Aorta (tissue), 5 donors: ENCODE measurements at regions not wholly inside any gene's neighbourhood (a gene's known extent, or its start where the extent isn't known, plus 50 kb on each side); places are given as distances from the start of the nearest gene placed in this dataset.

Experiments used
- ATAC-seq: fragments of 200-7000 bp; cut with Tn5 transposase; one replicate; pipeline ENCODE4 v1.9.1; 2022; ENCODE audit warnings: moderate library complexity; ENCODE audit not compliant: low FRiP score
- DNase-seq, 2 donors: peaks; one replicate each; pipeline ENCODE4 v3.0.0-alpha.2; 2020
- H3K27ac ChIP-seq, 2 donors: one replicate each; pipeline ENCODE4 v1.5.1; 2013; ENCODE audit warnings: low read length in 2 of 2, mild to moderate bottlenecking in 2 of 2, moderate library complexity in 2 of 2, control low read depth in 1 of 2, inconsistent platforms in 1 of 2, low read depth in 1 of 2
- H3K27me3 ChIP-seq, 2 donors: one replicate each; pipeline ENCODE4 v1.6.1; 2013; ENCODE audit warnings: control low read depth in 1 of 2, low read length in 1 of 2, mild to moderate bottlenecking in 1 of 2, moderate library complexity in 1 of 2; ENCODE audit not compliant: insufficient read depth in 2 of 2, control insufficient read depth in 1 of 2
- H3K36me3 ChIP-seq, 2 donors: one replicate each; pipeline ENCODE4 v1.6.1; 2013; ENCODE audit warnings: control low read depth in 1 of 2, low read length in 1 of 2, mild to moderate bottlenecking in 1 of 2; ENCODE audit not compliant: insufficient read depth in 2 of 2, control insufficient read depth in 1 of 2
- H3K4me1 ChIP-seq, 2 donors: one replicate each; pipeline ENCODE4 v1.6.1; 2013; ENCODE audit warnings: low read length in 2 of 2, control low read depth in 1 of 2, mild to moderate bottlenecking in 1 of 2, moderate library complexity in 1 of 2; ENCODE audit not compliant: insufficient read depth in 2 of 2, control insufficient read depth in 1 of 2
- H3K4me3 ChIP-seq, 2 donors: one replicate each; pipeline ENCODE4 v1.5.1; 2013; ENCODE audit warnings: low read length in 2 of 2, control low read depth in 1 of 2, mild to moderate bottlenecking in 1 of 2
- H3K9me3 ChIP-seq: one replicate; pipeline ENCODE4 v1.6.1; 2013; ENCODE audit warnings: mild to moderate bottlenecking, low read length; ENCODE audit not compliant: control insufficient read depth
- WGBS, 2 donors: extraction: QIAGEN DNeasy Blood & Tissue Kit; methylation state at CpG; one replicate each; pipeline ENCODE4 v1.1.7; 2013; 5-methylcytosine and 5-hydroxymethylcytosine counted together
- intact Hi-C, 2 donors: fragments of 100-400 bp; cut with DNase I; formaldehyde crosslinking; loops; one replicate each; pipeline versions ENCODE4 v1.14.2 to v1.15.0; 2022
- donor health status: healthy with polysubstance abuse.
- donor health status: Bipolar disorder and iron deficiency.
- donor health status: DM: no; HTN: no; CAD: no.
- donor health status: DM: no; HTN: no; CAD: no.
- donor health status: DM: yes; HTN: yes; CAD: no.

DNA sequence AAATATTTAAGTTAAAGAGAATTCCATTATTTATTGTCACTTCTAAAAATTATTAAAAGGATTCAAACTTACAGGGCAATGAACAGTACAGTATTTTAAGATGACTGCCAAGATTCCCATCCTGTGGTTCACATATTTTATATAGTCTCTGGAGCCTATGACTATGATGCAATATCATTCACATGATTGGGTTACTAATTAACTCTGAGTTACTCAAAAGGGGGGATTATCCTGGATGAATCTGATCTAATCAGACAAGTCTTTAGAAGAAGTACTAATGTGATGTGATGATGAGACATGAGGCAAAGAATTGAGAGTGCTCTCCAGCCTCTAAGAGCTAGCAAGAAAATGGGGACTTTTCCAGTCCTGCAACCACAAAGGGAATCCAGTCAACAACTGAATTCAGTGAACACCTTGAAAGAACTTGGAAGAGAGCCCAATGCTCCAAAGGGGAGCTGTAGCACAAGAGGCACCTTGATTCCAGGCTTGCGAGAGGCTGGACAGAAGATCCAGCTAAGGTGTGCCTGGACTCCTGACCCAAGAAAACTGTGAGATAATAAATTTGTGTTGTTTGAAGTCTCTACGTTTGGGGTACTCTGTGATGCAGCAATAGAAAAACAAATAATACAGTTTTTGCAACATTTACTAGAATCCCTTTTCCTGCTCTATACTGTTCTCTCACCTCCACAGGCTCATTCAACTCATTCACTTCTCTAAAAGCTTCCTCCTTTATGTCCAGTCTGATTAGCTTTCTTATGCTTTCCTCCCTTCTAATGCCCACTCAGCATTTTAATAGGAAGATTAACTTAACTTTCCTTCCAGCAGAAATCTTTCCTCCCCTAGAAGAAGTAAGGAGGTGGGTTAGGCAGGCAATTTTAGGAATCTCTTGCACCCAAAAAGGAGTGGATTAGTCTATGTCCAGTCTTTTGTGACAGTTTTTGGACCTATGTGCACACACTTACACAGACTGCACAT, 133.8 kb upstream of the LCORL start:
- no peaks in the 10 kb centered on the region for H3K4me1 ChIP-seq
- 76 to 79% methylated on average over 2 of the region's 2 CpGs for WGBS, 2 donors
- no peak overlapping the region for H3K27ac ChIP-seq
- no peaks in the 10 kb centered on the region for H3K36me3 ChIP-seq
- no peaks in the 10 kb centered on the region for H3K27me3 ChIP-seq
- ATAC-seq (no peak), DNase-seq (no peak)
- intact Hi-C loops: no loop called here
- H3K9me3 ChIP-seq: no peaks in the 10 kb centered on the region
- H3K4me3 ChIP-seq: no peak overlapping the region

DNA sequence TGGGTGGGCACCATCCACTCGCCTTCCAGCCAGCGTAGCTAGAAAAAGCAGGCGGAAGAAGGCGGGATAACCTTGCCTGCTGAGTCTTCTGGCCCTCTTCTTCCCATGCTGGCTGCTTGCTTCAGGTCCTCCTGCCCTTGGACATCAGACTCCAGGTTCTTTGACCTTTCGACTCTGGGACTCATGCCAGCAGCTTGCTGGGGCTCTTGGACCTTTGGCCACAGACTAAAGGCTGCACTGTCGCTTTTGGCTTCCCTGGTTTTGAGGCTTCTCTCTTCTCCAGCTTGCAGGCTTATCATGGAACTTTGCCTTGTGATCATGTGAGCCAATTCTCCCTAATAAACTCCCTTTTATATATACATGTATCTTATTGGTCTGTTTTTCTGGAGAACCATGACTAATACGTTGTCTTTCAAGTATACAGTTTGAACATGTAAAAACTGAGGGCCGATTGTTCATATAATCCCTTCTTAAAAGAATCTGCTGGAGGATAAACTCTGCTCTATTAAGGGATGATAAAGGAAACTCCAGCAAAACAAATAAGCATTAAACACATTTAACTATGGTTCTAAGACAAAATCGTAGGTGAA, 116.6 kb upstream of the LCORL start:
- 84 to 85% methylated on average over 9 of the region's 9 CpGs for WGBS, 2 donors
- no peak for DNase-seq
- ATAC-seq: no peak
- Histone ChIP-seq H3K27me3 (no peaks in the 10 kb centered on the region), H3K27ac (no peak overlapping the region), H3K9me3 (no peaks in the 10 kb centered on the region), H3K4me1 (no peaks in the 10 kb centered on the region), H3K4me3 (no peak overlapping the region), H3K36me3 (no peaks in the 10 kb centered on the region)
- intact Hi-C loops: no loop called here

DNA sequence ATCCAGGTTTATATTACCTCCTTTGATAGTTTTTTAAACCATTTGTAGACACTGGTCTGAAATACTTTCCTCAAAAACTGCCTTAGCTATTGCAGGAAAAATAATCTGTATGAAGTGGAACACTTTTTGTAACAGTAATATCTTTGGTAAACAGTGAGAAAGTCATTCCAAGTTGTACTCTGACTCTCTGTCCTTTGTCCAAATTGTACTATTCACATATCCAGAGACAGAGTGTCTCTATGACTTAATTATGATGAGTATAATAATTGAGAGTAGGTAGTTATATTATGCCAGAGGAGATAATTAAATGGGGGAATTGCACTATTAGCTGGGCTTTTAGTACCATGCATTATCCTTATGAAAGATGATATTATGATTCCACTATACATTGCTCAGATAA, 112.6 kb upstream of the LCORL start:
- H3K9me3 ChIP-seq: no peaks in the 10 kb centered on the region
- H3K4me1 ChIP-seq: no peaks in the 10 kb centered on the region
- no peak overlapping the region for H3K27ac ChIP-seq
- H3K27me3 ChIP-seq: no peaks in the 10 kb centered on the region
- no peak overlapping the region for H3K4me3 ChIP-seq
- DNase-seq: no peak
- no peaks in the 10 kb centered on the region for H3K36me3 ChIP-seq
- no peak for ATAC-seq
- intact Hi-C loops: no loop called here

GRCh38 chr4:18130256-18130655, 108.7 kb upstream of the LCORL start:
- no peaks in the 10 kb centered on the region for H3K36me3 ChIP-seq
- H3K4me3 ChIP-seq: no peak overlapping the region
- WGBS, 2 donors: 91% methylated on average over 3 of the region's 3 CpGs
- H3K27ac ChIP-seq: no peak overlapping the region
- ATAC-seq: no peak
- no peaks in the 10 kb centered on the region for H3K9me3 ChIP-seq
- peaks cover 0 to 1% of the 10 kb centered on the region in 2 donors for H3K27me3 ChIP-seq
- no peaks in the 10 kb centered on the region for H3K4me1 ChIP-seq
- intact Hi-C loops: no loop called here
- no peak for DNase-seq

- no peak overlapping the region for H3K27ac ChIP-seq
- no peaks in the 10 kb centered on the region for H3K4me1 ChIP-seq
- ATAC-seq: no peak
- H3K27me3 ChIP-seq: peaks cover 0 to 1% of the 10 kb centered on the region in 2 donors
- intact Hi-C loops: no loop called here
- H3K4me3 ChIP-seq: no peak overlapping the region
- no peaks in the 10 kb centered on the region for H3K9me3 ChIP-seq
- no peaks in the 10 kb centered on the region for H3K36me3 ChIP-seq
- DNase-seq: no peak
Measured at GRCh38 chr4:18128241-18128640, 106.7 kb upstream of the LCORL start.

DNA sequence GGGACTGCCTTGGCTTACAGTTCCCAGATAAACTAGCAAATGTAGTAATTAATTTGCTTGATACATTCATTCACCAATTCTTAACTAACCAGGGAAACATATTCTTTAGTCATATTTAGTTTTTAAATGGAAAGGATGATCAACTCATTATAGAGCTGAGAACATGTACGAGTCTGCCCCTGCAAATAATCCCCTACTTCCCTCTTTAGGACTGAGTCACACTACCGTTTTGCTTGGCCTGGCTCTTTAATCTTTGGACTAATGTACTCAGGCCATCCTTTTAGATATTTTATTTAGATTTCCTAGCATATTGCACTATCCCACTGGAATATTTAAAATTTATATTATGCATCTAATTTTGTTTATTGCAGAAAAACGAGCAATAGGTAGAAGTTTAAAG, 105.5 kb upstream of the LCORL start:
- H3K4me3 ChIP-seq: no peak overlapping the region
- ATAC-seq: no peak
- DNase-seq: no peak
- no peaks in the 10 kb centered on the region for H3K9me3 ChIP-seq
- peaks cover 0 to 1% of the 10 kb centered on the region in 2 donors for H3K27me3 ChIP-seq
- WGBS, 2 donors: 50 to 52% methylated on average over 3 of the region's 3 CpGs
- H3K27ac ChIP-seq: no peak overlapping the region
- no peaks in the 10 kb centered on the region for H3K36me3 ChIP-seq
- no peaks in the 10 kb centered on the region for H3K4me1 ChIP-seq
- intact Hi-C loops: no loop called here

DNA sequence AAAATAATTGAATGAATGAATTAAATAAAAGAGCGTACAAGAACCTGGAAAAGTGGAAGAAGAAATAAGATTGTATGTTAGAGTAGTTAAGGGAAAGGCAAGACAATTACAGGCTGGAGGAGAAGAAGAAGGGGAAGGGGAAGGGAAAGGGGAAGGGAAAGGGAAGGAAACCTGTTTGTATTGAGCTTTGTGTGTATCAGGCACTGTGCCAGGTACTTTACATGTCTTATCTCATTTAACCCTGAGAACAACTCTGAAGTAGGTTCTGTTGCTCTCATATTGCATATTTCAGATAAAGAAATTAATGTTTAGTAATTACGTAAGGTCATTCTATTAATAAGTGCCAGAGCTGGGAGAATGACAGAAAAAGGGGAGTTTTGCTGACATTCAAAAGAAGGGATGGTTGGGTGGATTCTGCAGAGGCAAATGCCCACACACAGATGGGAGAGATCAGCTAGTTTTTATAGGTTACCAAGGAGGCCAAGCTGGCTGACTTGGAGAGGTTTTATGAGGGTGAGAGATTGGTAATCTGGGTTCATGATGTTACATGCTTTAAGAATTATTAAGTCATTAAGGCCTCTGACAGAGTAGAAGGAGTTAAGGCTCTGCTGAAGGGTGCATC, 92.3 kb upstream of the LCORL start:
- ATAC-seq: no peak

DNA sequence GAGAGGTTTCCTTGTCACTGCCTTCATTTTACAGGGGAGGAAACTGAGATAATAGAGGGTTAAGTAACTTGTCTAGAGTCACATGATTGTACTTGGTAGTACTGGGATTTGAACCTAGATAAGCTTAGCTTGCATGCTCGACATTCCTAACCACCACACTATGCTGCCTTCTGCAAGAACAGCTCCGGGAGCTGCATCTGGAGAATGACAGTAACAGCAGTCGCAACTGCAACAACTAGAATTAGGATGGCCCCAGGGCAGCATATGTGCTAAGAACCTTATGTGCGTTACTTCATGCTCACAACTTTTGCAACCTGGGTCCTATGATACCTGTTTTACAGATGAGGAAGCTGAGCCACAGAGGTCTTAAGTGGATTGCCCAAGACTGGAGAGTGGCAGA, 89.5 kb upstream of the LCORL start:
- Histone ChIP-seq H3K9me3 (no peaks in the 10 kb centered on the region), H3K4me1 (no peaks in the 10 kb centered on the region), H3K36me3 (no peaks in the 10 kb centered on the region), H3K4me3 (no peak overlapping the region), H3K27me3 (no peaks in the 10 kb centered on the region), H3K27ac (no peak overlapping the region)
- WGBS, 2 donors: 53 to 55% methylated on average over 4 of the region's 4 CpGs
- ATAC-seq (no peak), DNase-seq (no peak)
- intact Hi-C loops: no loop called here

More for the DNA sequence above, 92.3 kb upstream of the LCORL start:
- Histone ChIP-seq H3K4me1 (no peaks in the 10 kb centered on the region), H3K9me3 (no peaks in the 10 kb centered on the region), H3K4me3 (no peak overlapping the region), H3K27ac (no peak overlapping the region), H3K36me3 (no peaks in the 10 kb centered on the region), H3K27me3 (no peaks in the 10 kb centered on the region)
- 82 to 91% methylated on average over 2 of the region's 2 CpGs for WGBS, 2 donors
- intact Hi-C loops: no loop called here
- no peak for DNase-seq

DNA sequence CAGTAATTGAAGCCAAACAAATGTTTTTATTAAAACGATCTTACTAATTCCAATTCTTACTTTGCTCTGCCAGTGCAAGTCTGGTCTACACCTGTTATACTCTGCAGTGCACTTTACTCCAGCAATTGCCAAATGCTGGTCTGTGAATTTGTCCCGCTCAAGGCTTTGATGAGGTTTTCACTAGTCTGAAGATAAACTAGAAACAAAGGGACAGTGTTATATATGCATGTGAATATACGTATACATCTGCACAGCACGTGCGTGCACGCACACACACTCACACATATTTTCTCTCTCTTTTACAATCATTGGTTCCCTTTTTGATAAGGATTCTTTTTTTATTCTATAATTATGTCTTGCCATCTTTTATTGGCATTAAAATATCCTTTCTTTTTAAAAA, 88.5 kb upstream of the LCORL start:
- Histone ChIP-seq H3K4me3 (no peak overlapping the region), H3K27ac (no peak overlapping the region), H3K9me3 (no peaks in the 10 kb centered on the region), H3K4me1 (no peaks in the 10 kb centered on the region), H3K27me3 (no peaks in the 10 kb centered on the region), H3K36me3 (no peaks in the 10 kb centered on the region)
- whole genome bisulfite sequencing, 2 donors: 36 to 39% methylated on average over 6 of the region's 6 CpGs
- intact Hi-C loops: no loop called here
- no peak for DNase-seq
- ATAC-seq: no peak
